ENCODE measurements at regions not wholly inside any gene's neighbourhood (a gene's known extent, or its start where the extent isn't known, plus 50 kb on each side); places are given as distances from the start of the nearest gene placed in this dataset.

DNA sequence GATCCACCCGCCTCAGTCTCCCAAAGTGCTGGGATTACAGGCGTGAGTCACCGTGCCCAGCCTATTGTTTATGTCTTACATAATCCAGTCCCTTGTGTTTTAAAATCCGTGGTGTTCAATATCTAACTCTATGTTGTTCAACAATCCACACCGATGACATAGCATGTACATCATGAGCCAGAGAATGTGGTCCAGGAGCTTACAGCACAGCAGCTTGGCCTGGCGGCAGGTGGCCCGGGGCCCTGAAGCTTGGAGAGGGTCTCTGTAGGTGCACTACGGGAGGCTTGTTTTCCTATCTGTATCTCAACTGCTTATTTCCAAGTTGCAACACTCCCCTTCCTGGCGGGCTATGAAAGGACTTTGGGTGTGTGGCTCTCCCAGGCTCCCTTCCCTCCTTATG, 138.4 kb downstream of the ADSS2 start:
- no peak overlapping the region for H3K27ac ChIP-seq (ENCODE audit: extremely low read depth, low read depth, low read length)
- TF ChIP-seq, protein P1, sequence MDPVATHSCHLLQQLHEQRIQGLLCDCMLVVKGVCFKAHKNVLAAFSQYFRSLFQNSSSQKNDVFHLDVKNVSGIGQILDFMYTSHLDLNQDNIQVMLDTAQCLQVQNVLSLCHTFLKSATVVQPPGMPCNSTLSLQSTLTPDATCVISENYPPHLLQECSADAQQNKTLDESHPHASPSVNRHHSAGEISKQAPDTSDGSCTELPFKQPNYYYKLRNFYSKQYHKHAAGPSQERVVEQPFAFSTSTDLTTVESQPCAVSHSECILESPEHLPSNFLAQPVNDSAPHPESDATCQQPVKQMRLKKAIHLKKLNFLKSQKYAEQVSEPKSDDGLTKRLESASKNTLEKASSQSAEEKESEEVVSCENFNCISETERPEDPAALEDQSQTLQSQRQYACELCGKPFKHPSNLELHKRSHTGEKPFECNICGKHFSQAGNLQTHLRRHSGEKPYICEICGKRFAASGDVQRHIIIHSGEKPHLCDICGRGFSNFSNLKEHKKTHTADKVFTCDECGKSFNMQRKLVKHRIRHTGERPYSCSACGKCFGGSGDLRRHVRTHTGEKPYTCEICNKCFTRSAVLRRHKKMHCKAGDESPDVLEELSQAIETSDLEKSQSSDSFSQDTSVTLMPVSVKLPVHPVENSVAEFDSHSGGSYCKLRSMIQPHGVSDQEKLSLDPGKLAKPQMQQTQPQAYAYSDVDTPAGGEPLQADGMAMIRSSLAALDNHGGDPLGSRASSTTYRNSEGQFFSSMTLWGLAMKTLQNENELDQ (tag by site-specific recombination; IDR thresholded peaks at IDR 0.05; ENCODE audit: low read depth): no peak
- CTCF ChIA-PET: interaction anchor here (0.5 to 2.9 kb wide), 3 partner anchors 11 to 32 kb away, joined by 4 to 13 read pairs (median 4); no protein-coding TSS in a partner anchor
- no peaks in the 10 kb centered on the region for H3K36me3 ChIP-seq (ENCODE audit: control insufficient read depth in 2 of 2, insufficient read depth in 1 of 2, low read length in 2 of 2)
- H3K4me3 ChIP-seq (ENCODE audit: low read depth, low read length): no peak overlapping the region
- H3K9me3 ChIP-seq (ENCODE audit: control insufficient read depth, insufficient read depth, low read depth, low read length): no peaks in the 10 kb centered on the region
- POLR2A ChIA-PET: no interaction called here
- H3K4me1 ChIP-seq (ENCODE audit: control insufficient read depth, insufficient read depth, low read length): no peaks in the 10 kb centered on the region

DNA sequence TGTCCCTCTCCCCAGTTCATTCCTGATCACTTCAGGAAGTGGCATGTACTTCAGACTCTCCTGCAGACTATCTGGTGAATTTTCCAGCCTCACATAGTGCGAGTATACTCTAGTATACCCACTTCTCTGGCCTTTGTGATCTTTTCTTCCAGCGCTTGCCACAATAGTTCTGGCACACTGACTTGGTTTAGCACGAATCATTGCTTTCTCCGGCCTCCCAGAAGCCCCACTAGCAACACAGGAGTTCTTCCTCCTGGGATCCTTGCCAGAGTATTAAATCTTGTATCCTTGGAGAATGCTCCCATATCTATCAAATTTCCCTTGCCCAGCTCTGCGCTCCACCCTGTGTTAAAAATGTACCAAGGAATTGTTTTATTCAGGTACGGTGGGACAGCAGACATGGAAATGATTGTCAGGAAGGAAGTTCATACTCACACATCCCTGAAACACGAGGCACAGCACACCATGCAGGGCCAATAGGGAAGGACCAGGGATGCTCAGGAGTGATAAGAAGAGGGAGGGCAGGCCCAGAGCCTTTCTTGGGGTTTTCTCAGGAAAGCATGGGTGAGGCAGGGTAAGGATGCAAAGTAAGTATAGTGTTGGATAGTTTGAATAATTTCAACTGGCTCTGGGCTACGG, 136.7 kb downstream of the ADSS2 start:
- Histone ChIP-seq H3K4me3 (ENCODE audit: low read depth, low read length) (no peak overlapping the region), H3K36me3 (ENCODE audit: control insufficient read depth in 2 of 2, insufficient read depth in 1 of 2, low read length in 2 of 2) (no peaks in the 10 kb centered on the region), H3K4me1 (ENCODE audit: control insufficient read depth, insufficient read depth, low read length) (no peaks in the 10 kb centered on the region), H3K9me3 (ENCODE audit: control insufficient read depth, insufficient read depth, low read depth, low read length) (no peaks in the 10 kb centered on the region), H3K27ac (ENCODE audit: extremely low read depth, low read depth, low read length) (no peak overlapping the region)
- TF ChIP-seq ZNF768 (tag by site-specific recombination; IDR thresholded peaks at IDR 0.05) (no peak), YY1 (tag by site-specific recombination; IDR thresholded peaks at IDR 0.05) (no peak), ZNF558 (tag by site-specific recombination; IDR thresholded peaks at IDR 0.05) (no peak)
- ChIA-PET POLR2A (no interaction called here), CTCF (interaction anchor here (0.7 to 2.9 kb wide), 2 partner anchors 15 to 1667 kb away, joined by 3 to 13 read pairs; no protein-coding TSS in a partner anchor)

DNA sequence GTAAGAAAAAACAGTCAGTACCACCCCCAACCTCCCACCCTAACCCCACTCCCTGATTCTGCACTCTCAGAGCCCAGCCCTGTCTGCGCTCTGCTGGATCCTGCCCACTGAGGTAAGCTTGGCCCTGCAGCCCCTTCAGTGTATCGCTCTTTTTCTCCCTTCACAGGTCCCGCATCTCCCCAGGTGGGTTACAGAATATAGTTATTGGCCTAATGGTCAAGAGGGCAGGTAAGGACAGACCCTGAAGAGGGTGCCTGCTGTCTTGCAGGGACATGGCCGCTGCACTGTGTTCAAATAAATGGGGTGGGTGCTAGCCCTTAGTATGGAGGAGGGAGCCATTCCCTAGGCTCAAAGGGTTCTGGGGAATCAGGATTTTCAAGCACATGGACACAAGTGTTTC, 135.7 kb downstream of the ADSS2 start:
- H3K36me3 ChIP-seq (ENCODE audit: control insufficient read depth in 2 of 2, insufficient read depth in 1 of 2, low read length in 2 of 2): no peaks in the 10 kb centered on the region
- POLR2A ChIA-PET: no interaction called here

GRCh38 chr1:244316407-244316806, 135.3 kb downstream of the ADSS2 start:
- no peaks in the 10 kb centered on the region for H3K36me3 ChIP-seq (ENCODE audit: control insufficient read depth in 2 of 2, insufficient read depth in 1 of 2, low read length in 2 of 2)
- H3K4me1 ChIP-seq (ENCODE audit: control insufficient read depth, insufficient read depth, low read length): no peaks in the 10 kb centered on the region
- H3K27ac ChIP-seq (ENCODE audit: extremely low read depth, low read depth, low read length): no peak overlapping the region
- no peaks in the 10 kb centered on the region for H3K9me3 ChIP-seq (ENCODE audit: control insufficient read depth, insufficient read depth, low read depth, low read length)
- CTCF ChIA-PET: no interaction called here
- POLR2A ChIA-PET: no interaction called here
- no peak overlapping the region for H3K4me3 ChIP-seq (ENCODE audit: low read depth, low read length)
- TF ChIP-seq ZFP37 (tag by site-specific recombination; IDR thresholded peaks at IDR 0.05) (no peak), ZNF10 (tag by site-specific recombination; IDR thresholded peaks at IDR 0.05) (no peak), ZNF398 (tag by site-specific recombination; IDR thresholded peaks at IDR 0.05) (no peak), ZNF211 (tag by site-specific recombination; IDR thresholded peaks at IDR 0.05; ENCODE audit: low read depth) (no peak), GLIS2 (tag by site-specific recombination; IDR thresholded peaks at IDR 0.05) (no peak), HOXC10 (CRISPR knock-in tag; IDR thresholded peaks at IDR 0.05) (no peak), ZNF341 (tag by site-specific recombination; IDR thresholded peaks at IDR 0.05; ENCODE audit: low read depth) (no peak), ZNF707 (tag by site-specific recombination; IDR thresholded peaks at IDR 0.05) (no peak), ZNF621 (tag by site-specific recombination; IDR thresholded peaks at IDR 0.05) (no peak), SETDB1 (IDR thresholded peaks at IDR 0.05; ENCODE audit: insufficient read length, low read length) (no peak)

More for the DNA sequence above, 135.7 kb downstream of the ADSS2 start:
- Histone ChIP-seq H3K4me3 (ENCODE audit: low read depth, low read length) (no peak overlapping the region), H3K9me3 (ENCODE audit: control insufficient read depth, insufficient read depth, low read depth, low read length) (no peaks in the 10 kb centered on the region), H3K4me1 (ENCODE audit: control insufficient read depth, insufficient read depth, low read length) (no peaks in the 10 kb centered on the region), H3K27ac (ENCODE audit: extremely low read depth, low read depth, low read length) (no peak overlapping the region)
- TF ChIP-seq ZNF585B (tag by site-specific recombination; IDR thresholded peaks at IDR 0.05) (no peak), ZNF140 (tag by site-specific recombination; IDR thresholded peaks at IDR 0.05) (no peak), ZNF37A (tag by site-specific recombination; IDR thresholded peaks at IDR 0.05) (no peak), ZFP69B (tag by site-specific recombination; IDR thresholded peaks at IDR 0.05) (no peak), ZNF639 (tag by site-specific recombination; IDR thresholded peaks at IDR 0.05) (no peak), ZNF19 (tag by site-specific recombination; IDR thresholded peaks at IDR 0.05; ENCODE audit: low read depth) (no peak), YY1 (tag by site-specific recombination; IDR thresholded peaks at IDR 0.05) (no peak), SCRT1 (tag by site-specific recombination; IDR thresholded peaks at IDR 0.05; ENCODE audit: borderline replicate concordance) (no peak), ZNF132 (tag by site-specific recombination; IDR thresholded peaks at IDR 0.05; ENCODE audit: borderline replicate concordance) (no peak), KLF16 (tag by site-specific recombination; IDR thresholded peaks at IDR 0.05) (no peak), ZNF621 (tag by site-specific recombination; IDR thresholded peaks at IDR 0.05) (no peak), ZNF221 (tag by site-specific recombination; IDR thresholded peaks at IDR 0.05; ENCODE audit: borderline replicate concordance) (no peak), ZNF514 (tag by site-specific recombination; IDR thresholded peaks at IDR 0.05) (no peak), ZNF558 (tag by site-specific recombination; IDR thresholded peaks at IDR 0.05) (no peak)
- CTCF ChIA-PET: no interaction called here
